Tibial artery (tissue), 4 donors: ENCODE measurements at regions not wholly inside any gene's neighbourhood (a gene's known extent, or its start where the extent isn't known, plus 50 kb on each side); places are given as distances from the start of the nearest gene placed in this dataset.

Source experiments
- DNase-seq, 2 donors: peaks; one replicate each; pipeline ENCODE4 v3.0.0-alpha.2; 2019
- H3K27ac ChIP-seq, 2 donors: fragments of 200-600 bp; sonication (generic) in 1 of 2; 1 replicate in 1 of 2; 2 replicates in 1 of 2; pipeline ENCODE4 v1.5.1; 2018 to 2019; ENCODE audit warnings: mild to moderate bottlenecking in 1 of 2
- H3K27me3 ChIP-seq, 2 donors: fragments of 200-600 bp; sonication (generic) in 1 of 2; one replicate each; pipeline versions ENCODE4 v1.5.1 to v1.6.0; 2016 to 2019
- H3K36me3 ChIP-seq, 3 donors: fragments of 200-600 bp; sonication (generic) in 2 of 3; one replicate each; pipeline ENCODE4 v1.5.1; 2016 to 2019; ENCODE audit warnings: mild to moderate bottlenecking in 2 of 3
- H3K4me1 ChIP-seq, 4 donors: fragments of 200-600 bp; sonication (generic) in 2 of 4; 1 replicate in 3 of 4; 2 replicates in 1 of 4; pipeline ENCODE4 v1.5.1; 2016 to 2019
- H3K4me3 ChIP-seq, 2 donors: fragments of 200-600 bp; sonication (generic) in 1 of 2; 1 replicate in 1 of 2; 2 replicates in 1 of 2; pipeline ENCODE4 v1.5.1; 2018 to 2019; ENCODE audit warnings: mild to moderate bottlenecking in 2 of 2
- H3K9me3 ChIP-seq, 3 donors: fragments of 200-600 bp; sonication (generic) in 1 of 3; one replicate each; pipeline ENCODE4 v1.5.1; 2016 to 2019
- CTCF ChIP-seq, 2 experiments: fragments of 200-600 bp in 1 of 2; fragments of 450-650 bp in 1 of 2; IDR thresholded peaks; one replicate each; pipeline ENCODE4 v1.5.1; 2017 to 2019; ENCODE audit warnings: antibody characterized with exemption in 2 of 2, mild to moderate bottlenecking in 1 of 2, moderate library complexity in 1 of 2
- intact Hi-C: fragments of 100-400 bp; cut with DNase I; formaldehyde crosslinking; loops from one replicate; pipeline ENCODE4 v1.15.0; 2023; ENCODE audit warnings: low total_unique reads

- no peak for DNase-seq
- Histone ChIP-seq H3K9me3 (no peaks in the 10 kb centered on the region), H3K4me1 (no peaks in the 10 kb centered on the region), H3K27ac (no peak overlapping the region), H3K4me3 (no peak overlapping the region), H3K27me3 (no peaks in the 10 kb centered on the region), H3K36me3 (no peaks in the 10 kb centered on the region)
- intact Hi-C loops = no loop called here
- no peak for TF ChIP-seq CTCF (IDR thresholded peaks at IDR 0.05)
Observed at GRCh38 chr10:80771902-80772555, 234.3 kb downstream of the SH2D4B start.

- H3K36me3 ChIP-seq = no peaks in the 10 kb centered on the region
- no peaks in the 10 kb centered on the region for H3K27me3 ChIP-seq
- H3K9me3 ChIP-seq = no peaks in the 10 kb centered on the region
- intact Hi-C loops = no loop called here
- no peak overlapping the region for H3K4me3 ChIP-seq
- H3K4me1 ChIP-seq = no peaks in the 10 kb centered on the region
- no peak for TF ChIP-seq CTCF (IDR thresholded peaks at IDR 0.05)
- no peak for DNase-seq
- H3K27ac ChIP-seq = no peak overlapping the region
Observed at GRCh38 chr10:80772596-80772995, 234.9 kb downstream of the SH2D4B start.

GRCh38 chr10:80784695-80785094 lies 247.0 kb downstream of the SH2D4B start:
- Histone ChIP-seq H3K4me1 (no peaks in the 10 kb centered on the region), H3K27ac (no peak overlapping the region), H3K4me3 (no peak overlapping the region), H3K27me3 (no peaks in the 10 kb centered on the region), H3K9me3 (no peaks in the 10 kb centered on the region), H3K36me3 (no peaks in the 10 kb centered on the region)
- intact Hi-C loops = no loop called here
- TF ChIP-seq CTCF (IDR thresholded peaks at IDR 0.05) = no peak
- no peak for DNase-seq

- no peaks in the 10 kb centered on the region for H3K9me3 ChIP-seq
- TF ChIP-seq CTCF (IDR thresholded peaks at IDR 0.05) = no peak
- H3K4me1 ChIP-seq = no peaks in the 10 kb centered on the region
- no peak for DNase-seq
- no peaks in the 10 kb centered on the region for H3K27me3 ChIP-seq
- no peaks in the 10 kb centered on the region for H3K36me3 ChIP-seq
- no peak overlapping the region for H3K4me3 ChIP-seq
- intact Hi-C loops = no loop called here
- H3K27ac ChIP-seq = no peak overlapping the region
Observed at GRCh38 chr10:80786322-80786721, 248.6 kb downstream of the SH2D4B start.

GRCh38 chr10:80787952-80788351 lies 250.2 kb downstream of the SH2D4B start:
- intact Hi-C loops = no loop called here
- H3K9me3 ChIP-seq = no peaks in the 10 kb centered on the region

More at GRCh38 chr10:80787952-80788351, 250.2 kb downstream of the SH2D4B start:
- DNase-seq = no peak
- Histone ChIP-seq H3K4me1 (no peaks in the 10 kb centered on the region), H3K27me3 (no peaks in the 10 kb centered on the region), H3K4me3 (no peak overlapping the region), H3K27ac (no peak overlapping the region), H3K36me3 (no peaks in the 10 kb centered on the region)
- TF ChIP-seq CTCF (IDR thresholded peaks at IDR 0.05) = no peak
